IMR-90 (cell line): ENCODE measurements at regions not wholly inside any gene's neighbourhood (a gene's known extent, or its start where the extent isn't known, plus 50 kb on each side); places are given as distances from the start of the nearest gene placed in this dataset.

Experiments
- ATAC-seq: fragments of 200-7000 bp; cut with Tn5 transposase; 2 replicates; pipeline ENCODE4 v1.9.1; 2020; ENCODE audit warnings: low read depth, mild to moderate bottlenecking, moderate library complexity
- BruUV-seq: library from RNA; stranded (reverse); fragments of 400-500 nt; replicated peaks from 2 replicates; lab custom pipeline; 2021; lab: Mats Ljungman, UMichigan
- CTCF ChIA-PET: fragments of 300-600 bp; formaldehyde crosslinking; extraction: SDS; loops from one replicate; lab custom pipeline; 2021; ENCODE audit warnings: antibody characterized with exemption; lab: Yijun Ruan, JAX
- POLR2A ChIA-PET: fragments of 300-600 bp; sonication (Branson Sonifier 250); formaldehyde crosslinking; loops from one replicate; lab custom pipeline; 2022; ENCODE audit warnings: antibody characterized with exemption; ENCODE audit not compliant: unreplicated experiment; lab: Charles Lee
- DNase-seq: peaks from one replicate; pipeline ENCODE4 v3.0.0; 2013
- H2AFZ ChIP-seq: replicated peaks from 2 replicates; pipeline ENCODE3; 2013; ENCODE audit warnings: low read length, mild to moderate bottlenecking; ENCODE audit not compliant: poor library complexity
- H2AK5ac ChIP-seq: 2 replicates; pipeline ENCODE4 v1.6.1; 2013; ENCODE audit warnings: low read depth, low read length, inconsistent platforms
- H2AK9ac ChIP-seq: replicated peaks from 2 replicates; pipeline ENCODE3; 2013; ENCODE audit warnings: mild to moderate bottlenecking, low read depth, low read length, moderate library complexity; ENCODE audit not compliant: poor library complexity
- H2BK120ac ChIP-seq: 2 replicates; pipeline ENCODE4 v1.6.1; 2013; ENCODE audit warnings: low read depth, low read length, inconsistent platforms
- H2BK15ac ChIP-seq: 3 replicates; pipeline ENCODE4 v1.6.1; 2013; ENCODE audit warnings: low read depth, low read length, inconsistent platforms
- H2BK20ac ChIP-seq: 2 replicates; pipeline ENCODE4 v1.6.1; 2013; ENCODE audit warnings: low read depth, mild to moderate bottlenecking, inconsistent platforms, low read length, moderate library complexity
- H2BK5ac ChIP-seq: 2 replicates; pipeline ENCODE4 v1.6.1; 2013; ENCODE audit warnings: mild to moderate bottlenecking, low read depth, low read length, inconsistent platforms; ENCODE audit not compliant: poor library complexity, severe bottlenecking
- H3K14ac ChIP-seq: replicated peaks from 2 replicates; pipeline ENCODE4 v1.6.1; 2013; ENCODE audit warnings: low read depth, low read length, inconsistent platforms
- H3K18ac ChIP-seq: 2 replicates; pipeline ENCODE4 v1.6.1; 2013; ENCODE audit warnings: low read depth, low read length, control low read depth
- H3K23ac ChIP-seq: 2 replicates; pipeline ENCODE4 v1.6.1; 2013; ENCODE audit warnings: low read depth, low read length, inconsistent platforms
- H3K27ac ChIP-seq: 2 replicates; pipeline ENCODE4 v1.5.1; 2013; ENCODE audit warnings: mild to moderate bottlenecking, control low read depth, low read length; ENCODE audit not compliant: insufficient read depth
- H3K27me3 ChIP-seq: 2 replicates; pipeline ENCODE4 v1.6.1; 2013; ENCODE audit warnings: low read length; ENCODE audit not compliant: control insufficient read depth, insufficient read depth
- H3K36me3 ChIP-seq: 2 replicates; pipeline ENCODE4 v1.6.1; 2013; ENCODE audit warnings: low read length, mixed read lengths; ENCODE audit not compliant: control insufficient read depth, insufficient read depth
- H3K4ac ChIP-seq: 2 replicates; pipeline ENCODE4 v1.6.1; 2013; ENCODE audit warnings: low read depth, low read length, inconsistent platforms
- H3K4me1 ChIP-seq: 2 replicates; pipeline ENCODE4 v1.6.1; 2013; ENCODE audit warnings: low read length, mixed read lengths; ENCODE audit not compliant: control insufficient read depth, insufficient read depth
- H3K4me2 ChIP-seq: 2 replicates; pipeline ENCODE4 v1.6.1; 2013; ENCODE audit warnings: low read depth, mild to moderate bottlenecking, control low read depth, low read length, moderate library complexity
- H3K4me3 ChIP-seq: 2 replicates; pipeline ENCODE4 v1.5.1; 2013; ENCODE audit warnings: low read depth, mild to moderate bottlenecking, control low read depth, low read length, moderate library complexity; ENCODE audit not compliant: insufficient read depth
- H3K56ac ChIP-seq: 2 replicates; pipeline ENCODE4 v1.6.1; 2013; ENCODE audit warnings: low read length, inconsistent platforms; ENCODE audit not compliant: insufficient read depth; ENCODE audit errors: extremely low read depth
- H3K79me1 ChIP-seq, 2 experiments: 2 replicates each; pipeline ENCODE4 v1.6.1; 2013; ENCODE audit warnings: low read length in 2 of 2, inconsistent platforms in 1 of 2, low read depth in 1 of 2
- H3K9ac ChIP-seq: 2 replicates; pipeline ENCODE4 v1.6.1; 2013; ENCODE audit warnings: low read depth, low read length, control low read depth
- H3K9me1 ChIP-seq: 2 replicates; pipeline ENCODE4 v1.6.1; 2013; ENCODE audit warnings: low read length, inconsistent platforms; ENCODE audit not compliant: insufficient read depth
- H3K9me3 ChIP-seq: 2 replicates; pipeline ENCODE4 v1.6.1; 2013; ENCODE audit warnings: low read length; ENCODE audit not compliant: control insufficient read depth, insufficient read depth
- H4K20me1 ChIP-seq: 2 replicates; pipeline ENCODE4 v1.6.1; 2013; ENCODE audit warnings: low read length, inconsistent platforms; ENCODE audit not compliant: insufficient read depth
- H4K5ac ChIP-seq: 2 replicates; pipeline ENCODE4 v1.6.1; 2013; ENCODE audit warnings: mild to moderate bottlenecking, low read depth, low read length, control low read depth
- H4K8ac ChIP-seq, 2 experiments: 2 replicates each; pipeline ENCODE4 v1.6.1; 2013; ENCODE audit warnings: low read depth in 2 of 2, low read length in 2 of 2, control low read depth in 1 of 2, inconsistent platforms in 1 of 2
- H4K91ac ChIP-seq: 2 replicates; pipeline ENCODE4 v1.6.1; 2013; ENCODE audit warnings: low read depth, low read length, inconsistent platforms; ENCODE audit not compliant: insufficient read depth
- CEBPB ChIP-seq: IDR thresholded peaks from 2 replicates; pipeline ENCODE4 v1.6.1; 2012; ENCODE audit warnings: low read depth, low read length, improper control_type of control experiment
- POLR2A ChIP-seq: IDR thresholded peaks from 2 replicates; pipeline ENCODE4 v1.6.1; 2012; ENCODE audit warnings: mild to moderate bottlenecking, low read depth, low read length
- WGBS, 2 experiments: methylation state at CpG; one replicate each; pipeline versions ENCODE4 v1.1.5 to v1.1.7; 2013; ENCODE audit warnings: missing lambda C conversion rate in 2 of 2; ENCODE audit not compliant: insufficient read length in 1 of 2; ENCODE audit errors: extremely low coverage in 2 of 2; 5-methylcytosine and 5-hydroxymethylcytosine counted together
- dilution Hi-C: fragments of 300-500 bp; cut with HindIII; formaldehyde crosslinking; loops from one replicate; pipeline ENCODE4 v1.14.3; 2018; ENCODE audit warnings: low sequenced_read_pairs; ENCODE audit not compliant: unreplicated experiment
- in situ Hi-C: fragments of 300-500 bp; cut with MboI; formaldehyde crosslinking; loops from 3 replicates; pipeline ENCODE4 v1.14.3; 2019; ENCODE audit warnings: low sequenced_read_pairs, inconsistent platforms, mixed read lengths
- intact Hi-C: fragments of 100-400 bp; cut with micrococcal nuclease; formaldehyde crosslinking; loops from 2 replicates; pipeline ENCODE4 v1.10.0; 2022

GRCh38 chr1:72366466-72366865 lies 84.1 kb upstream of the NEGR1 start:
- no peak overlapping the region for H3K9ac ChIP-seq
- no peak overlapping the region for H2BK20ac ChIP-seq
- WGBS, 2 experiments = no CpG with 5 or more reads among the region's 1 CpG
- dilution Hi-C loops (no loop called here), in situ Hi-C loops (no loop called here), intact Hi-C loops (no loop called here)
- POLR2A ChIA-PET = no interaction called here
- no peaks in the 10 kb centered on the region for H3K4me1 ChIP-seq
- TF ChIP-seq CEBPB (peak; percentile 89), POLR2A (no peak)
- no TSS peak for BruUV-seq
- no peak overlapping the region for H4K8ac ChIP-seq
- H3K9me1 ChIP-seq = no peaks in the 10 kb centered on the region
- no peak overlapping the region for H2AK5ac ChIP-seq
- no peak overlapping the region for H3K18ac ChIP-seq
- DNase-seq (peak; percentile 32), ATAC-seq (no peak)
- no peak overlapping the region for H3K23ac ChIP-seq
- no peak overlapping the region for H3K27ac ChIP-seq
- H3K4me2 ChIP-seq = no peak overlapping the region
- H2AK9ac ChIP-seq = no peak overlapping the region
- no peak overlapping the region for H3K4me3 ChIP-seq
- H3K79me1 ChIP-seq = no peaks in the 10 kb centered on the region
- H3K9me3 ChIP-seq = no peaks in the 10 kb centered on the region
- H3K14ac ChIP-seq = no peak overlapping the region
- H2BK120ac ChIP-seq = no peak overlapping the region
- no peak overlapping the region for H2BK15ac ChIP-seq
- CTCF ChIA-PET = no interaction called here
- no peak overlapping the region for H2BK5ac ChIP-seq
- no peak overlapping the region for H3K56ac ChIP-seq
- no peak overlapping the region for H4K91ac ChIP-seq
- no peaks in the 10 kb centered on the region for H3K27me3 ChIP-seq
- H4K20me1 ChIP-seq = no peaks in the 10 kb centered on the region
- H3K36me3 ChIP-seq = no peaks in the 10 kb centered on the region
- H2AFZ ChIP-seq = no peak overlapping the region
- no peak overlapping the region for H3K4ac ChIP-seq
- H4K5ac ChIP-seq = no peak overlapping the region
